ENCODE measurements at regions not wholly inside any gene's neighbourhood (a gene's known extent, or its start where the extent isn't known, plus 50 kb on each side); places are given as distances from the start of the nearest gene placed in this dataset.

- Histone ChIP-seq H3K36me3 (no peaks in the 10 kb centered on the region), H3K27ac (no peak overlapping the region), H3K4me3 (no peak overlapping the region), H3K9me3 (no peaks in the 10 kb centered on the region), H3K4me1 (peaks cover 0 to 6% of the 10 kb centered on the region in 2 donors), H3K27me3 (no peaks in the 10 kb centered on the region)
- intact Hi-C loops (cut with DNase I) = no loop called here
- TF ChIP-seq CTCF (IDR thresholded peaks at IDR 0.05) = no peak
- no peak for DNase-seq (ENCODE audit: low spot score in 2 of 2)
Observed at GRCh38 chr2:220955776-220956175, 616.3 kb downstream of the EPHA4 start.

GRCh38 chr2:220956429-220956828 lies 615.7 kb downstream of the EPHA4 start:
- no peak for DNase-seq (ENCODE audit: low spot score in 2 of 2)
- no peak for TF ChIP-seq CTCF (IDR thresholded peaks at IDR 0.05)
- peaks cover 0 to 6% of the 10 kb centered on the region in 2 donors for H3K4me1 ChIP-seq
- no peak overlapping the region for H3K27ac ChIP-seq
- H3K4me3 ChIP-seq = no peak overlapping the region
- no peaks in the 10 kb centered on the region for H3K27me3 ChIP-seq
- intact Hi-C loops (cut with DNase I) = no loop called here
- H3K36me3 ChIP-seq = no peaks in the 10 kb centered on the region
- no peaks in the 10 kb centered on the region for H3K9me3 ChIP-seq

GRCh38 chr2:220959391-220959802 lies 612.7 kb downstream of the EPHA4 start:
- intact Hi-C loops (cut with DNase I) = no loop called here
- no peaks in the 10 kb centered on the region for H3K36me3 ChIP-seq
- peaks cover 0 to 6% of the 10 kb centered on the region in 2 donors for H3K4me1 ChIP-seq
- no peak overlapping the region for H3K4me3 ChIP-seq
- H3K27ac ChIP-seq = peak overlapping the region in 1 of 2 donors; percentile 2
- TF ChIP-seq CTCF (IDR thresholded peaks at IDR 0.05) = no peak
- DNase-seq (ENCODE audit: low spot score in 2 of 2) = no peak
- no peaks in the 10 kb centered on the region for H3K9me3 ChIP-seq
- no peaks in the 10 kb centered on the region for H3K27me3 ChIP-seq

- Histone ChIP-seq H3K27ac (peak overlapping the region; percentile 20 to 43), H3K36me3 (no peaks in the 10 kb centered on the region), H3K4me1 (peaks cover 0 to 6% of the 10 kb centered on the region in 2 donors), H3K27me3 (no peaks in the 10 kb centered on the region), H3K9me3 (no peaks in the 10 kb centered on the region), H3K4me3 (no peak overlapping the region)
- intact Hi-C loops (cut with DNase I) = loop anchor here (5.0 kb wide), 1 partner anchor 611 kb away; the partner anchor contains the start of gene EPHA4
- TF ChIP-seq CTCF (IDR thresholded peaks at IDR 0.05) = no peak
- no peak for DNase-seq (ENCODE audit: low spot score in 2 of 2)
Observed at GRCh38 chr2:220961143-220961860, 610.8 kb downstream of the EPHA4 start.

GRCh38 chr2:220962556-220962955 lies 609.5 kb downstream of the EPHA4 start:
- DNase-seq (ENCODE audit: low spot score in 2 of 2) = no peak
- TF ChIP-seq CTCF (IDR thresholded peaks at IDR 0.05) = no peak
- Histone ChIP-seq H3K4me3 (no peak overlapping the region), H3K27me3 (no peaks in the 10 kb centered on the region), H3K36me3 (no peaks in the 10 kb centered on the region), H3K27ac (no peak overlapping the region), H3K4me1 (peaks cover 0 to 6% of the 10 kb centered on the region in 2 donors), H3K9me3 (no peaks in the 10 kb centered on the region)
- intact Hi-C loops (cut with DNase I) = loop anchor here (5.0 kb wide), 1 partner anchor 610 kb away; the partner anchor contains the start of gene EPHA4

Data from ascending aorta (tissue), 2 donors.